IPS-15b (cell line): ENCODE measurements at regions not wholly inside any gene's neighbourhood (a gene's known extent, or its start where the extent isn't known, plus 50 kb on each side); places are given as distances from the start of the nearest gene placed in this dataset.

Experiments used
- H3K27me3 ChIP-seq: one replicate; pipeline ENCODE4 v1.6.1; 2013; ENCODE audit warnings: low read length; ENCODE audit not compliant: control insufficient read depth, insufficient read depth
- H3K36me3 ChIP-seq: one replicate; pipeline ENCODE4 v1.6.1; 2013; ENCODE audit warnings: low read length; ENCODE audit not compliant: control insufficient read depth, insufficient read depth
- H3K4me1 ChIP-seq: one replicate; pipeline ENCODE4 v1.6.1; 2013; ENCODE audit warnings: mild to moderate bottlenecking, low read length; ENCODE audit not compliant: control insufficient read depth, insufficient read depth
- H3K4me3 ChIP-seq: one replicate; pipeline ENCODE4 v1.5.1; 2013; ENCODE audit warnings: low read depth, low read length
- H3K9ac ChIP-seq: one replicate; pipeline ENCODE4 v1.6.1; 2013; ENCODE audit warnings: low read depth, mild to moderate bottlenecking, low read length
- H3K9me3 ChIP-seq: one replicate; pipeline ENCODE4 v1.6.1; 2013; ENCODE audit warnings: mild to moderate bottlenecking, low read length; ENCODE audit not compliant: control insufficient read depth, insufficient read depth

- Histone ChIP-seq H3K9me3 (no peaks in the 10 kb centered on the region), H3K36me3 (no peaks in the 10 kb centered on the region), H3K4me3 (no peak overlapping the region), H3K4me1 (peaks cover 5% of the 10 kb centered on the region), H3K27me3 (no peaks in the 10 kb centered on the region), H3K9ac (no peak overlapping the region)
These were observed 218.3 kb downstream of the ALDH8A1 start for GRCh38 chr6:134731615-134732014.

GRCh38 chr6:134730013-134730412 is 219.9 kb downstream of the ALDH8A1 start:
- no peaks in the 10 kb centered on the region for H3K9me3 ChIP-seq
- no peaks in the 10 kb centered on the region for H3K27me3 ChIP-seq
- no peak overlapping the region for H3K9ac ChIP-seq
- no peak overlapping the region for H3K4me3 ChIP-seq
- peaks cover 5% of the 10 kb centered on the region for H3K4me1 ChIP-seq
- no peaks in the 10 kb centered on the region for H3K36me3 ChIP-seq

GRCh38 chr6:134729561-134729960 is 220.3 kb downstream of the ALDH8A1 start:
- Histone ChIP-seq H3K4me1 (peaks cover 5% of the 10 kb centered on the region), H3K27me3 (no peaks in the 10 kb centered on the region), H3K4me3 (no peak overlapping the region), H3K36me3 (no peaks in the 10 kb centered on the region), H3K9ac (no peak overlapping the region), H3K9me3 (no peaks in the 10 kb centered on the region)

GRCh38 chr6:134727081-134727480 is 222.8 kb downstream of the ALDH8A1 start:
- Histone ChIP-seq H3K36me3 (no peaks in the 10 kb centered on the region), H3K9me3 (no peaks in the 10 kb centered on the region), H3K4me1 (peaks cover 5% of the 10 kb centered on the region), H3K9ac (no peak overlapping the region), H3K4me3 (no peak overlapping the region), H3K27me3 (no peaks in the 10 kb centered on the region)

GRCh38 chr6:134725590-134725989 is 224.3 kb downstream of the ALDH8A1 start:
- Histone ChIP-seq H3K4me3 (no peak overlapping the region), H3K27me3 (no peaks in the 10 kb centered on the region), H3K4me1 (peaks cover 5% of the 10 kb centered on the region), H3K9me3 (no peaks in the 10 kb centered on the region), H3K9ac (no peak overlapping the region), H3K36me3 (no peaks in the 10 kb centered on the region)

- H3K9me3 ChIP-seq = no peaks in the 10 kb centered on the region
- H3K4me1 ChIP-seq = peaks cover 4% of the 10 kb centered on the region
- no peaks in the 10 kb centered on the region for H3K36me3 ChIP-seq
- H3K4me3 ChIP-seq = no peak overlapping the region
- no peak overlapping the region for H3K9ac ChIP-seq
- H3K27me3 ChIP-seq = no peaks in the 10 kb centered on the region
These were observed 225.0 kb downstream of the ALDH8A1 start for GRCh38 chr6:134724771-134725340.

GRCh38 chr6:134723081-134723871 is 226.6 kb downstream of the ALDH8A1 start:
- Histone ChIP-seq H3K4me1 (no peaks in the 10 kb centered on the region), H3K4me3 (no peak overlapping the region), H3K27me3 (no peaks in the 10 kb centered on the region), H3K36me3 (no peaks in the 10 kb centered on the region), H3K9ac (no peak overlapping the region), H3K9me3 (no peaks in the 10 kb centered on the region)

- Histone ChIP-seq H3K4me3 (no peak overlapping the region), H3K4me1 (no peaks in the 10 kb centered on the region), H3K27me3 (no peaks in the 10 kb centered on the region), H3K36me3 (no peaks in the 10 kb centered on the region), H3K9me3 (no peaks in the 10 kb centered on the region), H3K9ac (no peak overlapping the region)
These were observed 227.6 kb downstream of the ALDH8A1 start for GRCh38 chr6:134722200-134722870.

GRCh38 chr6:134721060-134721405 is 228.9 kb downstream of the ALDH8A1 start:
- H3K4me1 ChIP-seq = no peaks in the 10 kb centered on the region
- no peaks in the 10 kb centered on the region for H3K27me3 ChIP-seq
- no peak overlapping the region for H3K4me3 ChIP-seq
- no peaks in the 10 kb centered on the region for H3K9me3 ChIP-seq
- H3K9ac ChIP-seq = no peak overlapping the region
- no peaks in the 10 kb centered on the region for H3K36me3 ChIP-seq

GRCh38 chr6:134720353-134721059 is 229.4 kb downstream of the ALDH8A1 start:
- Histone ChIP-seq H3K9ac (no peak overlapping the region), H3K4me3 (no peak overlapping the region), H3K4me1 (no peaks in the 10 kb centered on the region), H3K9me3 (no peaks in the 10 kb centered on the region), H3K36me3 (no peaks in the 10 kb centered on the region), H3K27me3 (no peaks in the 10 kb centered on the region)

GRCh38 chr6:134719911-134720310 is 230.0 kb downstream of the ALDH8A1 start:
- H3K36me3 ChIP-seq = no peaks in the 10 kb centered on the region
- H3K4me3 ChIP-seq = no peak overlapping the region
- no peaks in the 10 kb centered on the region for H3K27me3 ChIP-seq
- H3K9me3 ChIP-seq = no peaks in the 10 kb centered on the region
- no peak overlapping the region for H3K9ac ChIP-seq
- H3K4me1 ChIP-seq = no peaks in the 10 kb centered on the region
